Coronary artery (tissue), 2 donors: ENCODE measurements at regions not wholly inside any gene's neighbourhood (a gene's known extent, or its start where the extent isn't known, plus 50 kb on each side); places are given as distances from the start of the nearest gene placed in this dataset.

Experiments
- DNase-seq: peaks from one replicate; pipeline ENCODE4 v3.0.0-alpha.2; 2017; ENCODE audit warnings: low spot score
- H3K27ac ChIP-seq, 2 donors: fragments of 200-600 bp; sonication (generic); one replicate each; pipeline ENCODE4 v1.5.1; 2016 to 2019
- H3K4me3 ChIP-seq: fragments of 200-600 bp; sonication (generic); 2 replicates; pipeline ENCODE4 v1.5.1; 2016; ENCODE audit warnings: mild to moderate bottlenecking, moderate library complexity
- TF ChIP-seq, protein P1 (sequence below): fragments of 200-600 bp; sonication (generic); IDR thresholded peaks from one replicate; pipeline ENCODE4 v1.5.1; 2019; ENCODE audit warnings: antibody characterized with exemption

DNA sequence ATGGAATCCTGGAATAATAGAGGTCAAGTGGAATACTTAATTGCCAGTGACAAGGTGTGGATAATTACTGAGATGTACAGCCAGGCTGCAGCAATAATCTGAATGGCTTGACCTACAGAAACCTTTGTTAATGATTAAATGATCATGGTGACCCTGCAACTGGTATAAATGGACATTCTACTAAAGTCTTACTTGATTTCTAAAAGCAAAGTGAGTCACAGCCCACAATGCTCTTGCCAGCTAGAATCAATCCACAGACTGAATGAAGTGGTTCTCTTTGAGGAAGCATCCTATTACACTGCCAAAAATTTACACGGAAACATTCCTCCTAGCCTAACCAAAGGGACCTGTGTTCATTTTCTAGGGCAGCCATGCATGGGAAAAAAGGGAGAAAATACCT, 518.5 kb downstream of the SOX5 start:
- TF ChIP-seq, protein P1, sequence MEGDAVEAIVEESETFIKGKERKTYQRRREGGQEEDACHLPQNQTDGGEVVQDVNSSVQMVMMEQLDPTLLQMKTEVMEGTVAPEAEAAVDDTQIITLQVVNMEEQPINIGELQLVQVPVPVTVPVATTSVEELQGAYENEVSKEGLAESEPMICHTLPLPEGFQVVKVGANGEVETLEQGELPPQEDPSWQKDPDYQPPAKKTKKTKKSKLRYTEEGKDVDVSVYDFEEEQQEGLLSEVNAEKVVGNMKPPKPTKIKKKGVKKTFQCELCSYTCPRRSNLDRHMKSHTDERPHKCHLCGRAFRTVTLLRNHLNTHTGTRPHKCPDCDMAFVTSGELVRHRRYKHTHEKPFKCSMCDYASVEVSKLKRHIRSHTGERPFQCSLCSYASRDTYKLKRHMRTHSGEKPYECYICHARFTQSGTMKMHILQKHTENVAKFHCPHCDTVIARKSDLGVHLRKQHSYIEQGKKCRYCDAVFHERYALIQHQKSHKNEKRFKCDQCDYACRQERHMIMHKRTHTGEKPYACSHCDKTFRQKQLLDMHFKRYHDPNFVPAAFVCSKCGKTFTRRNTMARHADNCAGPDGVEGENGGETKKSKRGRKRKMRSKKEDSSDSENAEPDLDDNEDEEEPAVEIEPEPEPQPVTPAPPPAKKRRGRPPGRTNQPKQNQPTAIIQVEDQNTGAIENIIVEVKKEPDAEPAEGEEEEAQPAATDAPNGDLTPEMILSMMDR: no peak
- no peak for DNase-seq
- H3K27ac ChIP-seq: no peak overlapping the region
- no peak overlapping the region for H3K4me3 ChIP-seq

DNA sequence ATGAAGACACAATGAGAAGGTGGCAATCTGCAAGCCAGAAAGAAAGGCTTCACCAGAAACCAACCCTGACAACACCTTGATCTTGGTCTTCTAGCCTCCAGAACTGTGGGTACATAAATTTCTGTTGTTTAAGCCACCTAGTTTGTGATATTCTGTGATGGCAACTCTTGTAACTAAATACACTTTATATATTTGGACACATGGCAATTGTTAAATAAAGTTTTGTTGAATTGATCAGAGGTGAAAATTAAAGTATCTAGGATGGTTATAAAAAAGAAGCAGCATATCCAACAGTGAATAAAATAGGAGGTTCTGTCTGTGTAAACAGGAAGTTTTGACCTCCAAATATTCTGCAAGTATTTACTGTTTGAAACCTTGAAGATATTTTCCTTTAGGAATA, 516.3 kb downstream of the SOX5 start:
- DNase-seq: no peak
- TF ChIP-seq, protein P1: no peak

GRCh38 chr12:23434154-23434553, 515.3 kb downstream of the SOX5 start:
- no peak overlapping the region for H3K27ac ChIP-seq
- no peak for DNase-seq
- TF ChIP-seq, protein P1: no peak
- no peak overlapping the region for H3K4me3 ChIP-seq

More for the DNA sequence above, 516.3 kb downstream of the SOX5 start:
- Histone ChIP-seq H3K4me3 (no peak overlapping the region), H3K27ac (no peak overlapping the region)

DNA sequence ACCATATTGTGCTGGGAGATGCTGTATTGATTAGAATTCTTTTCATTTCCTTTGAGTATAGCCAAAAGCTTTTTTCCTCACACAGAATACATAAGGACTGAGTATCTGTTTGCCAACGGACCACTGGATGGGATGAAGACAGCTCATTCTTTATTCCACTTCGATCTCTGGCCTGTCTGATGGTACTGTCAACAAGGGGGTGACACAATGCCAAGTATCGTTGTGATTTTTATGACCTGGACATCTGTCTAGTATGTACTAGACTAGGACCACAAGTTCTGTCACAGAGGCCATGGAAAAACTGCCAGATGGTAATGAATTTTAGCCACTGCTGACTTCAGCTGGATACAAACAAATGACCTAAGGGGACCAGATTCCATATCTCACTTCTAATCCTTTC, 502.7 kb downstream of the SOX5 start:
- TF ChIP-seq, protein P1: no peak
- no peak for DNase-seq
- H3K27ac ChIP-seq: no peak overlapping the region
- no peak overlapping the region for H3K4me3 ChIP-seq

DNA sequence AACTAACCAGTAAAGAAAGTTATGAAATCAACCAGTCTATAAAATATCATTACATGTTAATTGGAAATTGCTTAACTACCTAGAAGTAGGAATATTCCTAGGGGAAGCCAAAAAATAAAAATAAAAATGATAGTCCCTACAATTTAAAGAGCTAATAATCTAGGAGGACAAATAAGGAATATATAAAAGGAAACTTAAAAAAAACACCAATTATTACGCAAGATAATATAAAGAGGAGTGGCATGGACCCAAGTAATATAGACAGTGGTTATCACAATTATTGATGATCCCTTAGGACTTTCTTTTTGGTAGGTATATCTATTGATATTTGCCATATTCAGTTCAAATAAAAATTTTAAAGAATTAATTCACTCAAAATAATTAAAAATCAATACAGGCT, 498.7 kb downstream of the SOX5 start:
- no peak overlapping the region for H3K4me3 ChIP-seq
- TF ChIP-seq, protein P1: no peak
- DNase-seq: no peak
- H3K27ac ChIP-seq: no peak overlapping the region

DNA sequence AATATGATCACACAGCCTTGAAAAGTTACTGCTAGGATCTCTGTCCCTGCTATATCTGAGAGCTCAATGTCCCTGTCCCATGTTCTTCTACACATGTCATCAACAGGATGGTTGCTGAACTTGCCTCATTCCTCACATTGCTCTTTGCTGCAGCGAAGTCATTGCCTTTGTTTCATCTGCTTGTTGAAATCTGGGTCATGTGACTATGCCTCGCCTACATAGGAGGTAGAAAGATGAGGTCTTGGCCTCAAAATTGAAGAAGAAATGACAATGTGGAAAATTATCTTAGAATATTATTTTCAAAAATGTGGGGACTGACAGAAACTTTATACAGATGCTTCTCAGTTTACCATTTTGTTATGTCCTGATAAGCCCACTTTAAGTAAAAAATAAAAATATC, 494.2 kb downstream of the SOX5 start:
- TF ChIP-seq, protein P1: no peak
- no peak overlapping the region for H3K4me3 ChIP-seq
- H3K27ac ChIP-seq: no peak overlapping the region
- no peak for DNase-seq

GRCh38 chr12:23458640-23459039, 490.8 kb downstream of the SOX5 start:
- Histone ChIP-seq H3K4me3 (no peak overlapping the region), H3K27ac (no peak overlapping the region)
- TF ChIP-seq, protein P1: no peak
- no peak for DNase-seq
